SK-N-MC (cell line): ENCODE measurements at regions not wholly inside any gene's neighbourhood (a gene's known extent, or its start where the extent isn't known, plus 50 kb on each side); places are given as distances from the start of the nearest gene placed in this dataset.
"Not testable (repeated sequence)": the region's sequence is repeated elsewhere in the genome, so short reads cannot be mapped to it uniquely, and the experiment has no call there.

Source experiments
- DNase-seq: peaks from one replicate; pipeline ENCODE4 v3.0.0-alpha.2; 2011; ENCODE audit warnings: low read depth, low spot score
- H3K27ac ChIP-seq: fragments of 200-600 bp; sonication (generic); 2 replicates; pipeline ENCODE4 v1.5.1; 2016; ENCODE audit warnings: mixed run types
- H3K36me3 ChIP-seq: fragments of 200-600 bp; sonication (generic); 2 replicates; pipeline ENCODE4 v1.6.1; 2017; ENCODE audit warnings: antibody characterized with exemption, low read length, mixed read lengths; ENCODE audit not compliant: insufficient read depth
- H3K4me3 ChIP-seq: fragments of 200-600 bp; sonication (generic); 2 replicates; pipeline ENCODE4 v1.5.1; 2016
- H3K9ac ChIP-seq: fragments of 200-600 bp; sonication (generic); 2 replicates; pipeline ENCODE4 v1.8.0; 2017; ENCODE audit warnings: mixed run types, mixed read lengths; ENCODE audit not compliant: insufficient read length
- H3K9me3 ChIP-seq: fragments of 200-600 bp; sonication (generic); 2 replicates; pipeline ENCODE4 v1.6.1; 2017; ENCODE audit warnings: low read depth, mild to moderate bottlenecking, antibody characterized with exemption, low read length, moderate library complexity, mixed read lengths
- EZH2 ChIP-seq: fragments of 200-600 bp; sonication (generic); IDR thresholded peaks from one replicate; pipeline ENCODE4 v1.6.1; 2017; ENCODE audit warnings: antibody characterized with exemption
- FOXP2 ChIP-seq: optimal IDR thresholded peaks from 2 replicates; pipeline ENCODE3; 2011; ENCODE audit warnings: mild to moderate bottlenecking, moderate library complexity; ENCODE audit not compliant: insufficient read depth; ENCODE audit errors: extremely low read length, control extremely low read depth
- POLR2AphosphoS5 ChIP-seq: IDR thresholded peaks from 2 replicates; pipeline ENCODE4 v1.6.1; 2012; ENCODE audit warnings: mild to moderate bottlenecking, low read depth, low read length, borderline replicate concordance

- Histone ChIP-seq H3K9me3 (no peaks in the 10 kb centered on the region), H3K4me3 (no peak overlapping the region), H3K9ac (no peak overlapping the region), H3K36me3 (no peaks in the 10 kb centered on the region), H3K27ac (no peak overlapping the region)
- no peak for DNase-seq
- TF ChIP-seq EZH2 (no peak), FOXP2 (no peak), POLR2AphosphoS5 (no peak)
Observed at GRCh38 chr11:10954184-10954583, 96.3 kb upstream of the ZBED5 start.

DNA sequence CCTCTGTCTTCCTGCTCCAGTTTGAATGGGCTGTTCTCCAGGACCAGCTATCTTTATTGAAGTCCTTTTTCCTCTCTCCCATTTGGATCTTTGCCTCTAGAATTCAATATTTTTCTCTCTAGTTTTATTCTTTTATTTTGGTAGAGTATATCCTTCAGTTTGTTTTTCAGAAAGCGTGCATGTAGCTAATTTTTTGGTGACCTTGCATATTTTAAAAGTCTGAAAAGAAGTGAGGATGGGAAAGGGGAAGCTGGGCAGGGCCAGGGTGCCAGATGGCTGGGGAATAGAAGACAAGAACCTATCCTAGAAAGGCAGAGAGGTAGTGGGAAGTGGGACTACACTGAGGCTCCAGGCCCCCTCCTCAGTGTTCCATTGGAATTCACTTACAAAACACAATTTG is 95.0 kb upstream of the ZBED5 start:
- H3K9me3 ChIP-seq: no peaks in the 10 kb centered on the region
- H3K36me3 ChIP-seq: no peaks in the 10 kb centered on the region
- TF ChIP-seq POLR2AphosphoS5: no peak
- TF ChIP-seq EZH2: no peak
- no peak for TF ChIP-seq FOXP2
- no peak overlapping the region for H3K27ac ChIP-seq
- no peak for DNase-seq
- H3K9ac ChIP-seq: no peak overlapping the region
- H3K4me3 ChIP-seq: no peak overlapping the region

GRCh38 chr11:10947935-10948334 is 90.1 kb upstream of the ZBED5 start:
- not testable (repeated sequence) for H3K27ac ChIP-seq, H3K36me3 ChIP-seq, H3K4me3 ChIP-seq, DNase-seq, H3K9ac ChIP-seq, H3K9me3 ChIP-seq

GRCh38 chr11:10946072-10946471 is 88.2 kb upstream of the ZBED5 start:
- no peak overlapping the region for H3K9ac ChIP-seq
- TF ChIP-seq FOXP2: no peak
- TF ChIP-seq POLR2AphosphoS5: no peak
- no peak for TF ChIP-seq EZH2
- no peaks in the 10 kb centered on the region for H3K9me3 ChIP-seq
- no peak overlapping the region for H3K4me3 ChIP-seq
- no peak overlapping the region for H3K27ac ChIP-seq
- no peaks in the 10 kb centered on the region for H3K36me3 ChIP-seq
- DNase-seq: no peak

DNA sequence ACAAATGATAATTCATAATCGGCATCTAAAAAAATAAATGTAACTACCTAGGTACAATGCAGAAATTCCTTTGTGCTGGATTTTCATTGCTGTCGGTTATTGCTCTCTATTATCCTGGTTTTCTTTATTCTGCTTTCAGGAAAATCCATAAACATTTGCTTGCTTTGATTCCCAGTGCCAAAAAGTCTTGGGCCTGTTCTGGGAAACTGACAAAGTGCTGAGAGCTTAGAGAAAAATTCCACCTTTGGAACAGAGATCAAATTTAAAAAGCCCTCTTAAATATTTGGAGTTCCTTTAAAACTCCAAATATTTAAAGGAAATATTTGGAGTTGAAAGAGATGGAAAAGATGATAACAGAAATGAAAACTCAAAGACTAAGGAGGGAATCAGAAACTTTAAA is 87.3 kb upstream of the ZBED5 start:
- no peak overlapping the region for H3K9ac ChIP-seq
- TF ChIP-seq FOXP2 (no peak), EZH2 (no peak), POLR2AphosphoS5 (no peak)
- H3K27ac ChIP-seq: no peak overlapping the region
- H3K4me3 ChIP-seq: no peak overlapping the region
- H3K36me3 ChIP-seq: no peaks in the 10 kb centered on the region
- H3K9me3 ChIP-seq: no peaks in the 10 kb centered on the region
- no peak for DNase-seq

DNA sequence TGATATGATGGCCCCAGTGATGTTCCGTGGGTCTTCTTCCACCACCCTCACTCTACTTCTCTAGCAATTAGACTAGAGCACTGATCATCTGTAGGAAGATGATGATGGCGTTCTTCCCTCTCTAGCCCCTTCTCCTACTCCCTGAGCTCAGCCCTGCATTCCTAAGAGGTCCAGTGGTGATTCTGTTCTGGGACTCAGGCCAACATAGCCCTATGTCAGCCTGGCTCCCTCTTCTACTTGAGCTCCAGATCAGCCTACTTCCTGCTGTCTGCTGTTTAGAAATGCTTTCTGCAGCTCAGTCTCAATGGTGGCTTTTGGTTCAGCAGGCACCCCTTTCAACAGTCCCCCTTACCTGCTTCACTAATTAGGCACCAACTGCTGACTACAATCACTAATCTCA is 86.1 kb upstream of the ZBED5 start:
- Histone ChIP-seq H3K4me3 (no peak overlapping the region), H3K9ac (no peak overlapping the region), H3K36me3 (no peaks in the 10 kb centered on the region), H3K27ac (no peak overlapping the region), H3K9me3 (no peaks in the 10 kb centered on the region)
- DNase-seq: no peak
- TF ChIP-seq POLR2AphosphoS5: no peak
- TF ChIP-seq FOXP2: no peak
- TF ChIP-seq EZH2: no peak

DNA sequence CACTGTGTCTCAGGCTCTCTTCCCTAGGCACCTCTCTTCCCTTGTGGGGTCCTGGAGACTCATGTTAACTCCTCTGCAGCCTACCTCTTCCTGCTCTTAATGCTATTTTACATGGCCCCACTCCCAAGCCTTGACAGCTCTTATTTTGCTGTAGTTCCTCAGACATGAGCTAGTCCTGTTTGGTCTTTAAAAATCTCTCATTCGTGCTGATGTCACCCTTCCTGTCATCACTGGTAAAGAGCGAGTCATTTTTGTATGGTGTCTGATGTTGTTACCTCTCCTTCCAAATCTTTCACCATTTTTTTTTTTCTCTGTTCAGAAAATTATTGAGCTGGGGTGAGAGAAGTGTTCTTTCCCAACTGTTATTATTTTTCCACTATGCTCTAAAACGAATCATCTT is 84.8 kb upstream of the ZBED5 start:
- H3K4me3 ChIP-seq: no peak overlapping the region
- DNase-seq: no peak
- no peak overlapping the region for H3K27ac ChIP-seq
- no peak overlapping the region for H3K9ac ChIP-seq
- no peaks in the 10 kb centered on the region for H3K9me3 ChIP-seq
- TF ChIP-seq POLR2AphosphoS5: no peak
- no peak for TF ChIP-seq EZH2
- no peak for TF ChIP-seq FOXP2
- H3K36me3 ChIP-seq: no peaks in the 10 kb centered on the region

GRCh38 chr11:10941871-10942270 is 84.0 kb upstream of the ZBED5 start:
- no peak overlapping the region for H3K4me3 ChIP-seq
- no peaks in the 10 kb centered on the region for H3K36me3 ChIP-seq
- TF ChIP-seq EZH2: no peak
- no peak for TF ChIP-seq POLR2AphosphoS5
- TF ChIP-seq FOXP2: no peak
- no peak overlapping the region for H3K9ac ChIP-seq
- H3K9me3 ChIP-seq: no peaks in the 10 kb centered on the region
- H3K27ac ChIP-seq: no peak overlapping the region
- no peak for DNase-seq

DNA sequence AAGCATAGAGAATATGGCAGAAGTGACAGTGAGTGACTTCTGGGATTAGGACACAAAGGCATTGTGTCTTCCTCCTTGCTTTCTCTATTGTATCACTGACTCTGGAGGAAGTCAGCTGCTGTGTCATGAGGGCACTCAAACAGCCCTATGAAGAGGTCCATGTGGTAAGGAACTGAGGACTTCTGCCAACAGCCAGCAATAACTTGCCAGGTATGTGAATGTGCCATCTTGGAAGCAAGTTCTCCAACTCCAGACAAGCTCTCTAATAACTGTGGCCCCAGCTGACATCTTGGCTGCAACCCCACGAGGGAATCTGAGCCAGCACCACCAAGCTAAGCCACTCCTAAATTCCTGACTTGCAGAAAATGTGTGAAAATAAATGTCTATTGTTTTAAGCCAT is 83.6 kb upstream of the ZBED5 start:
- no peak overlapping the region for H3K27ac ChIP-seq
- no peak overlapping the region for H3K9ac ChIP-seq
- no peak for TF ChIP-seq POLR2AphosphoS5
- no peak for TF ChIP-seq EZH2
- TF ChIP-seq FOXP2: no peak
- H3K9me3 ChIP-seq: no peaks in the 10 kb centered on the region
- no peak overlapping the region for H3K4me3 ChIP-seq
- DNase-seq: no peak
- H3K36me3 ChIP-seq: no peaks in the 10 kb centered on the region
